Natural killer cell (primary cell): ENCODE measurements at regions not wholly inside any gene's neighbourhood (a gene's known extent, or its start where the extent isn't known, plus 50 kb on each side); places are given as distances from the start of the nearest gene placed in this dataset.

Experiments used
- ATAC-seq, 3 donors: fragments of 150-1000 bp in 2 of 3; fragments of 200-7000 bp in 1 of 3; cut with Tn5 transposase; 1 replicate in 1 of 3; 2 replicates in 2 of 3; pipeline ENCODE4 v1.10.0; 2021; ENCODE audit warnings: mild to moderate bottlenecking in 2 of 3, moderate library complexity in 2 of 3
- DNase-seq, 2 donors: peaks; one replicate each; pipeline versions ENCODE4 v3.0.0 to v3.0.0-alpha.2; 2013 to 2021; ENCODE audit warnings: mixed read lengths in 1 of 2
- H3K27ac ChIP-seq: one replicate; pipeline ENCODE4 v1.5.1; 2013; ENCODE audit warnings: mild to moderate bottlenecking, low read length
- H3K27me3 ChIP-seq: one replicate; pipeline ENCODE4 v1.6.1; 2013; ENCODE audit warnings: low read length; ENCODE audit not compliant: control insufficient read depth, insufficient read depth
- H3K36me3 ChIP-seq: one replicate; pipeline ENCODE4 v1.6.1; 2013; ENCODE audit warnings: low read length; ENCODE audit not compliant: control insufficient read depth, insufficient read depth
- H3K4me1 ChIP-seq: one replicate; pipeline ENCODE4 v1.6.1; 2013; ENCODE audit warnings: low read length; ENCODE audit not compliant: control insufficient read depth, insufficient read depth
- H3K4me3 ChIP-seq: one replicate; pipeline ENCODE4 v1.5.1; 2013; ENCODE audit warnings: low read length
- H3K9me3 ChIP-seq: one replicate; pipeline ENCODE4 v1.6.1; 2013; ENCODE audit warnings: low read length; ENCODE audit not compliant: control insufficient read depth, insufficient read depth
- H3K27ac Mint-ChIP-seq, 2 donors: one replicate each; pipeline ENCODE4 v1.8.0; 2022; ENCODE audit warnings: mild to moderate bottlenecking in 2 of 2, mixed read lengths in 2 of 2, moderate library complexity in 1 of 2
- H3K27me3 Mint-ChIP-seq, 2 donors: one replicate each; pipeline ENCODE4 v1.8.0; 2022; ENCODE audit warnings: low read depth in 2 of 2, mixed read lengths in 2 of 2
- H3K36me3 Mint-ChIP-seq: one replicate; pipeline ENCODE4 v1.8.0; 2022; ENCODE audit warnings: mixed read lengths
- H3K4me1 Mint-ChIP-seq, 2 donors: one replicate each; pipeline ENCODE4 v1.8.0; 2022; ENCODE audit warnings: mixed read lengths in 2 of 2
- H3K4me3 Mint-ChIP-seq: one replicate; pipeline ENCODE4 v1.8.0; 2022; ENCODE audit warnings: mild to moderate bottlenecking, moderate library complexity, mixed read lengths
- H3K9me3 Mint-ChIP-seq, 2 donors: one replicate each; pipeline ENCODE4 v1.8.0; 2022; ENCODE audit warnings: mixed read lengths in 2 of 2
- WGBS: methylation state at CpG from one replicate; pipeline ENCODE4 v1.1.7; 2013; ENCODE audit warnings: missing lambda C conversion rate; ENCODE audit not compliant: insufficient coverage; 5-methylcytosine and 5-hydroxymethylcytosine counted together
- intact Hi-C: fragments of 100-400 bp; cut with micrococcal nuclease; formaldehyde crosslinking; loops from one replicate; pipeline ENCODE4 v1.14.2; 2022
- TF ChIP-seq, protein P1 (sequence below): fragments of 200-600 bp; IDR thresholded peaks from one replicate; pipeline ENCODE4 v1.8.0; 2022; ENCODE audit warnings: antibody characterized with exemption

DNA sequence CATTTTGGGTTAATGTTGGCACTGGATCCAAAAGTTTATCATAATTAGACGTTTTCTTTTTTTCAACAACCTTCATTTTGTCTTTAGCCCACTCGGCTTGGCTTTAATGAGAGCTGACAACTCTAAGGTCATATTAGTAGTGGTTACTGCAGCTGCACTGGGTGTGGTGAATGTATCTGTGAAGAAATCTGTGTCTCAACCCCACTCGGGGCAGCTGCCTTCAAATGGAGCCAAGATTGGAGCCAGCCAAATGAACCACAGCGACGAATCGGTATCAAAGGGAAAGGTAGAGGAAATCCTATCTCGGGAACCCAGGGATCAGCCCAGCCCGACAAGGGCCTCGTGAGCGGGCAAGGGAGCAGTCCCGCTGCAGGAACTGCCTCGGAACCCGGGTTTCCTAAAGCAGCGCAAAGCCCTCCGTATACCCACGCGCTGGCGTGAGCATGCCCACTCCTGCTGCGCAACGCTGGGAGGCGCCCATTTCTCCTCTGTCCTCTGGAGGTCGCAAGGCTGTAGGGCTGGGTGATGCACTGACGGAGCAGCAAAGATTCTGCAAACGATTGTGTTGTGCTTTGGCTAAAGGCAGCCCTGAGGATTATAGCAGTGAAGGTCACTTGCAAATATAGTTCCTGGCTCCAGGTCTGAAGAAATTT lies 98.7 kb upstream of the MBL2 start:
- no peaks in the 10 kb centered on the region for H3K36me3 Mint-ChIP-seq
- no peaks in the 10 kb centered on the region for H3K4me1 ChIP-seq
- peaks cover 8 to 11% of the 10 kb centered on the region in 2 donors for H3K9me3 Mint-ChIP-seq
- H3K4me3 Mint-ChIP-seq = no peak overlapping the region
- H3K36me3 ChIP-seq = no peaks in the 10 kb centered on the region
- H3K27ac ChIP-seq = no peak overlapping the region
- TF ChIP-seq, protein P1, sequence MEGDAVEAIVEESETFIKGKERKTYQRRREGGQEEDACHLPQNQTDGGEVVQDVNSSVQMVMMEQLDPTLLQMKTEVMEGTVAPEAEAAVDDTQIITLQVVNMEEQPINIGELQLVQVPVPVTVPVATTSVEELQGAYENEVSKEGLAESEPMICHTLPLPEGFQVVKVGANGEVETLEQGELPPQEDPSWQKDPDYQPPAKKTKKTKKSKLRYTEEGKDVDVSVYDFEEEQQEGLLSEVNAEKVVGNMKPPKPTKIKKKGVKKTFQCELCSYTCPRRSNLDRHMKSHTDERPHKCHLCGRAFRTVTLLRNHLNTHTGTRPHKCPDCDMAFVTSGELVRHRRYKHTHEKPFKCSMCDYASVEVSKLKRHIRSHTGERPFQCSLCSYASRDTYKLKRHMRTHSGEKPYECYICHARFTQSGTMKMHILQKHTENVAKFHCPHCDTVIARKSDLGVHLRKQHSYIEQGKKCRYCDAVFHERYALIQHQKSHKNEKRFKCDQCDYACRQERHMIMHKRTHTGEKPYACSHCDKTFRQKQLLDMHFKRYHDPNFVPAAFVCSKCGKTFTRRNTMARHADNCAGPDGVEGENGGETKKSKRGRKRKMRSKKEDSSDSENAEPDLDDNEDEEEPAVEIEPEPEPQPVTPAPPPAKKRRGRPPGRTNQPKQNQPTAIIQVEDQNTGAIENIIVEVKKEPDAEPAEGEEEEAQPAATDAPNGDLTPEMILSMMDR = no peak
- no peak overlapping the region for H3K27ac Mint-ChIP-seq
- DNase-seq (no peak), ATAC-seq (no peak)
- WGBS = 87% methylated on average over 24 of the region's 24 CpGs
- no peaks in the 10 kb centered on the region for H3K4me1 Mint-ChIP-seq
- H3K9me3 ChIP-seq = peaks cover 7% of the 10 kb centered on the region
- no peaks in the 10 kb centered on the region for H3K27me3 Mint-ChIP-seq
- no peaks in the 10 kb centered on the region for H3K27me3 ChIP-seq
- intact Hi-C loops = no loop called here
- H3K4me3 ChIP-seq = no peak overlapping the region

DNA sequence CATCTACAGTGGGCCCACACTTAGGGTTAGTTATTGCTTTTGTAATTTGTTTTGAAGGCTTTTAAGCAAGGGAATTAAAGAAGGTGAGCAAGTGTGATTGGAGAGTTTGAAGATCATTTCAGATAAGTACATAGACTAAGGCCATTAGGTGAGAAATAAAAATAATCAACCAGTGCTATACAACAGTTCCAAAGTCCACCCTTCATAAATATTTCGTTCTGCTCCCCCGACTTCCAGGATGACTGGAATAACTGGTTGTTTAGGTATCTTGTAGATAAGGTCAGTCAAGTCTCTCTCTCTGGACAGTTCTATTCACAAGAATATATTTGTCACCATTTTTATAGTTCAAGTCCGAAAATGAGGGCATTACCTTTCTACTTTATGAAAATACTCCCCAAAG lies 98.0 kb upstream of the MBL2 start:
- Histone ChIP-seq H3K9me3 (peaks cover 7% of the 10 kb centered on the region), H3K36me3 (no peaks in the 10 kb centered on the region), H3K27me3 (no peaks in the 10 kb centered on the region), H3K27ac (no peak overlapping the region), H3K4me1 (no peaks in the 10 kb centered on the region), H3K4me3 (no peak overlapping the region)
- Mint-ChIP-seq H3K4me3 (no peak overlapping the region), H3K27me3 (no peaks in the 10 kb centered on the region), H3K4me1 (no peaks in the 10 kb centered on the region), H3K9me3 (peaks cover 8 to 11% of the 10 kb centered on the region in 2 donors), H3K36me3 (no peaks in the 10 kb centered on the region), H3K27ac (no peak overlapping the region)
- DNase-seq = no peak
- ATAC-seq = no peak
- 0% methylated on average over 1 of the region's 3 CpGs for WGBS
- TF ChIP-seq, protein P1 = no peak
- intact Hi-C loops = no loop called here

DNA sequence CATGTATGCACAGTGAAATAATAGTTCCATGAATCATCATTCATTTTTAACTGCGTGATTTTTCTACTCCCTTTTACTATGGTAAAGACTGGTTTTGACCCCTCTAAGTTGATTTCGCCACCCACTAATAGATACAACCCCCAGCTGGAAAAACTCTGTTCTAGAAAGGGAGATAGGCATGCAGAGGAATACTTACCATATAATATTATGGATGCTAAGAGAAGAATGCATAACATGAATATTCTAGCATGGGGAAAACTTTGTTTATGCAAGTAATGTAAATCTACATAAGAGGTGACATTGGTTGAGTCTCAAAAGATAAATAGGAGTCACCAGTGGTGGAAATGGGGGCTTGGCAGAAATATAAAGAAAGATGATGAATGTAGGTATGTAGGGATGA lies 97.3 kb upstream of the MBL2 start:
- whole genome bisulfite sequencing = 90% methylated on average over 1 of the region's 2 CpGs
- intact Hi-C loops = no loop called here
- Histone ChIP-seq H3K4me3 (no peak overlapping the region), H3K36me3 (no peaks in the 10 kb centered on the region), H3K27ac (no peak overlapping the region), H3K9me3 (peaks cover 7% of the 10 kb centered on the region), H3K4me1 (no peaks in the 10 kb centered on the region), H3K27me3 (no peaks in the 10 kb centered on the region)
- H3K4me3 Mint-ChIP-seq = no peak overlapping the region
- H3K4me1 Mint-ChIP-seq = no peaks in the 10 kb centered on the region
- no peak overlapping the region for H3K27ac Mint-ChIP-seq
- H3K27me3 Mint-ChIP-seq = no peaks in the 10 kb centered on the region
- H3K36me3 Mint-ChIP-seq = no peaks in the 10 kb centered on the region
- TF ChIP-seq, protein P1 = no peak
- H3K9me3 Mint-ChIP-seq = peaks cover 8 to 11% of the 10 kb centered on the region in 2 donors
- no peak for DNase-seq
- no peak for ATAC-seq

DNA sequence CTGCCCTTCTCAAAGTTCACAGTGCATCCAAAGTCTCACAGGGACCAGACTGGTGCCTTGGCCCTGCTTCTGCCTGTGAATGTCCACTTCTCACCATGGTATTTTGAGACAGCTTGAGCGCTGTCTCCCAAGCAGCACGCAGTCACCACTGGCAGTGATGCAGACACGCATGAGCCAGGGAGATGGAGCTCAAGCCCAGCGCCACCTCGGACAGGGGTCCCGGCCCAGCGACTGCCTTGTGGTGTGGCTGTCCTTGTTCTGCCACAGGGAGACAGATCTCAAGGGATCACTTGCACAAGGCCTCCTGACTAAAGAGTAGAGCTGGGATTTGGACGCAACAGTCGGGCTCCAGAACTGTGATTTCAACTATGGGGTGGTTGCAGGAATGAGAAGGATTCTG lies 92.6 kb upstream of the MBL2 start:
- H3K4me3 Mint-ChIP-seq = no peak overlapping the region
- H3K27me3 Mint-ChIP-seq = no peaks in the 10 kb centered on the region
- 94% methylated on average over 9 of the region's 9 CpGs for WGBS
- DNase-seq (no peak), ATAC-seq (no peak)
- Histone ChIP-seq H3K4me3 (no peak overlapping the region), H3K27ac (no peak overlapping the region), H3K36me3 (no peaks in the 10 kb centered on the region), H3K4me1 (no peaks in the 10 kb centered on the region), H3K27me3 (no peaks in the 10 kb centered on the region), H3K9me3 (peaks cover 7% of the 10 kb centered on the region)
- TF ChIP-seq, protein P1 = no peak
- peaks cover 11 to 15% of the 10 kb centered on the region in 2 donors for H3K9me3 Mint-ChIP-seq
- no peaks in the 10 kb centered on the region for H3K4me1 Mint-ChIP-seq
- intact Hi-C loops = no loop called here
- H3K36me3 Mint-ChIP-seq = no peaks in the 10 kb centered on the region
- no peak overlapping the region for H3K27ac Mint-ChIP-seq
